Spleen (tissue), 11 donors: ENCODE measurements at regions not wholly inside any gene's neighbourhood (a gene's known extent, or its start where the extent isn't known, plus 50 kb on each side); places are given as distances from the start of the nearest gene placed in this dataset.
A peak's percentile ranks its signal among the peaks of the same experiment; 100 is the strongest.

Experiments
- DNase-seq: peaks from one replicate; pipeline ENCODE4 v3.0.0-alpha.2; 2020
- H3K27ac ChIP-seq, 8 donors: fragments of 200-600 bp; sonication (generic) in 7 of 8; 1 replicate in 4 of 8; 2 replicates in 4 of 8; pipeline versions ENCODE4 v1.5.0 to v1.8.0; 2016 to 2021; ENCODE audit warnings: inconsistent platforms in 4 of 8, mild to moderate bottlenecking in 4 of 8, moderate library complexity in 1 of 8
- H3K27me3 ChIP-seq, 7 donors: fragments of 200-600 bp; sonication (generic) in 6 of 7; replicated peaks in 1 of 7; 1 replicate in 4 of 7; 2 replicates in 3 of 7; pipeline versions ENCODE4 v1.5.0 to v1.8.0; 2016 to 2021; ENCODE audit warnings: inconsistent platforms in 3 of 7, mild to moderate bottlenecking in 1 of 7
- H3K36me3 ChIP-seq, 6 donors: fragments of 200-600 bp; sonication (generic) in 5 of 6; 1 replicate in 4 of 6; 2 replicates in 2 of 6; pipeline versions ENCODE4 v1.5.0 to v1.8.0; 2016 to 2021; ENCODE audit warnings: inconsistent platforms in 2 of 6
- H3K4me1 ChIP-seq, 6 donors: fragments of 200-600 bp; sonication (generic) in 5 of 6; 1 replicate in 3 of 6; 2 replicates in 3 of 6; pipeline versions ENCODE4 v1.5.0 to v1.8.0; 2016 to 2021; ENCODE audit warnings: inconsistent platforms in 3 of 6
- H3K4me3 ChIP-seq, 8 donors: fragments of 200-600 bp; sonication (generic) in 7 of 8; 1 replicate in 4 of 8; 2 replicates in 4 of 8; pipeline versions ENCODE4 v1.5.0 to v1.8.0; 2016 to 2021; ENCODE audit warnings: inconsistent platforms in 4 of 8, mild to moderate bottlenecking in 4 of 8, moderate library complexity in 2 of 8
- H3K9me3 ChIP-seq, 8 donors: fragments of 200-600 bp; sonication (generic) in 7 of 8; 1 replicate in 4 of 8; 2 replicates in 4 of 8; pipeline versions ENCODE4 v1.5.0 to v1.8.0; 2016 to 2021; ENCODE audit warnings: inconsistent platforms in 4 of 8
- POLR2A ChIP-seq, 3 donors: fragments of 450-650 bp; IDR thresholded peaks; one replicate each; pipeline ENCODE4 v1.5.1; 2017; ENCODE audit warnings: antibody characterized with exemption in 3 of 3, mild to moderate bottlenecking in 1 of 3
- POLR2AphosphoS5 ChIP-seq, 3 donors: sonication (generic); formaldehyde crosslinking; IDR thresholded peaks; one replicate each; pipeline ENCODE4 v1.5.1; 2017; ENCODE audit warnings: antibody characterized with exemption in 3 of 3
- WGBS, 5 donors: extraction: QIAGEN DNeasy Blood & Tissue Kit in 3 of 5; methylation state at CpG; one replicate each; pipeline versions ENCODE4 v1.1.5 to v1.1.7; 2013 to 2018; 5-methylcytosine and 5-hydroxymethylcytosine counted together
- intact Hi-C: fragments of 100-400 bp; cut with DNase I; formaldehyde crosslinking; loops from one replicate; pipeline ENCODE4 v1.15.0; 2023; ENCODE audit warnings: low total_unique reads
- TF ChIP-seq, protein P1 (sequence below), 11 experiments: fragments of 200-600 bp in 7 of 11; fragments of 450-650 bp in 4 of 11; sonication (generic) in 4 of 11; IDR thresholded peaks in 8 of 11; conservative IDR thresholded peaks in 3 of 11; 1 replicate in 7 of 11; 2 replicates in 4 of 11; pipeline versions ENCODE4 v1.4.0 to v1.8.0; 2016 to 2021; ENCODE audit warnings: antibody characterized with exemption in 11 of 11, inconsistent platforms in 4 of 11, mild to moderate bottlenecking in 1 of 11
- donor health status: healthy with polysubstance abuse.
- donor health status: DM: no; HTN: no; CAD: no; lungs with moderate emphysema.
- donor health status: DM: no; HTN: no; CAD: no.
- donor health status: Bipolar disorder and iron deficiency.
- donor health status: healthy.
- donor health status: DM: no; HTN: no; CAD: no.
- donor health status: DM: yes; HTN: yes; CAD: no.

DNA sequence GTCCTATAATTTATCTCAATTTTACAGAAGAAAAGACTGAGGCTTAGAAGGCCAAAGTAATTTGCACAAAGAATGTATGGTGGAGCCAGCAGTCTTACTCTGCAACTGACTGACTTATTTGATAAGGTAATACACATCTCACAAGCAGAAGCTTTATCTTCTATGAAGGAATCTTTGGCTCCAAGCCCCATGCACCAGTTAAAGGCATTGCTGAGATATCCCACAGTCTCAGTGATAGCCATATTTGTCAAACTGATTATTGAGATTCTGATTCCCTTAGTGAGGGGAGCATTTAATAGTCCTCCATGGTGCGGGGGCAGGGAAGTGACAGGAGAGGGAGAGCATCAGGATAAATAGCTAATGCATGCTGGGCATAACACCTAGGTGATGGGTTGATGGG, 60.4 kb upstream of the GRIP1 start:
- intact Hi-C loops: no loop called here
- 89 to 100% (median 100%) methylated on average over 1 of the region's 1 CpG for WGBS, 5 donors
- no peaks in the 10 kb centered on the region for H3K4me1 ChIP-seq
- H3K9me3 ChIP-seq: no peaks in the 10 kb centered on the region
- TF ChIP-seq, protein P1, sequence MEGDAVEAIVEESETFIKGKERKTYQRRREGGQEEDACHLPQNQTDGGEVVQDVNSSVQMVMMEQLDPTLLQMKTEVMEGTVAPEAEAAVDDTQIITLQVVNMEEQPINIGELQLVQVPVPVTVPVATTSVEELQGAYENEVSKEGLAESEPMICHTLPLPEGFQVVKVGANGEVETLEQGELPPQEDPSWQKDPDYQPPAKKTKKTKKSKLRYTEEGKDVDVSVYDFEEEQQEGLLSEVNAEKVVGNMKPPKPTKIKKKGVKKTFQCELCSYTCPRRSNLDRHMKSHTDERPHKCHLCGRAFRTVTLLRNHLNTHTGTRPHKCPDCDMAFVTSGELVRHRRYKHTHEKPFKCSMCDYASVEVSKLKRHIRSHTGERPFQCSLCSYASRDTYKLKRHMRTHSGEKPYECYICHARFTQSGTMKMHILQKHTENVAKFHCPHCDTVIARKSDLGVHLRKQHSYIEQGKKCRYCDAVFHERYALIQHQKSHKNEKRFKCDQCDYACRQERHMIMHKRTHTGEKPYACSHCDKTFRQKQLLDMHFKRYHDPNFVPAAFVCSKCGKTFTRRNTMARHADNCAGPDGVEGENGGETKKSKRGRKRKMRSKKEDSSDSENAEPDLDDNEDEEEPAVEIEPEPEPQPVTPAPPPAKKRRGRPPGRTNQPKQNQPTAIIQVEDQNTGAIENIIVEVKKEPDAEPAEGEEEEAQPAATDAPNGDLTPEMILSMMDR (IDR thresholded peaks at IDR 0.05 in 8 of 11, conservative IDR thresholded peaks at IDR 0.05 in 3 of 11): no peak
- TF ChIP-seq POLR2A (IDR thresholded peaks at IDR 0.05): no peak
- TF ChIP-seq POLR2AphosphoS5 (IDR thresholded peaks at IDR 0.05): no peak
- DNase-seq: no peak
- H3K27me3 ChIP-seq: no peaks in the 10 kb centered on the region
- H3K27ac ChIP-seq: no peak overlapping the region
- no peaks in the 10 kb centered on the region for H3K36me3 ChIP-seq
- no peak overlapping the region for H3K4me3 ChIP-seq

GRCh38 chr12:66739940-66740651, 61.2 kb upstream of the GRIP1 start:
- Histone ChIP-seq H3K9me3 (no peaks in the 10 kb centered on the region), H3K36me3 (no peaks in the 10 kb centered on the region), H3K4me1 (no peaks in the 10 kb centered on the region), H3K4me3 (no peak overlapping the region), H3K27me3 (no peaks in the 10 kb centered on the region), H3K27ac (no peak overlapping the region)
- no peak for TF ChIP-seq POLR2A (IDR thresholded peaks at IDR 0.05)
- no peak for TF ChIP-seq POLR2AphosphoS5 (IDR thresholded peaks at IDR 0.05)
- TF ChIP-seq, protein P1 (IDR thresholded peaks at IDR 0.05 in 8 of 11, conservative IDR thresholded peaks at IDR 0.05 in 3 of 11): no peak
- 53 to 87% (median 76%) methylated on average over 4 of the region's 4 CpGs for WGBS, 5 donors
- no peak for DNase-seq
- intact Hi-C loops: no loop called here

DNA sequence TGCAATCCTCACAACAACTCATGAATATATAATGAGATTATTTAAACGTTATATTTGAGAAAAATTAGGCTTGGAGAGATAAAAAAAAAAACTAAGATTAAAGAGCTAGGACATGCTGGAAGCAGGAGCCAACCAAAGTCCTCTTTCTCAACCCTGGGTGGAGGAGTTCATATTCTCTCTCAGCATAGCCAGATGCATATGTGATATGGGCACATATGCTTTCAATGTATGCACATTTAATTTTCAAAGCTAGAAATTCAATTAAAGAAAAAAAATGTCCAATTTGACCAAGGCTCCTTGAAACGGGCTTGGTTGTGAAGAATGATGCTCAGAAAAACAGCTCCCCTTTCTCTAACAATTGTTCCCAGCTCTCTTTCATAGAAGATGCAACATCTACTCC, 61.9 kb upstream of the GRIP1 start:
- no peaks in the 10 kb centered on the region for H3K36me3 ChIP-seq
- H3K9me3 ChIP-seq: no peaks in the 10 kb centered on the region
- intact Hi-C loops: no loop called here
- whole genome bisulfite sequencing, 5 donors: 71 to 89% (median 80%) methylated on average over 2 of the region's 2 CpGs
- no peak overlapping the region for H3K27ac ChIP-seq
- H3K27me3 ChIP-seq: no peaks in the 10 kb centered on the region
- H3K4me1 ChIP-seq: no peaks in the 10 kb centered on the region
- TF ChIP-seq POLR2AphosphoS5 (IDR thresholded peaks at IDR 0.05) (no peak), POLR2A (IDR thresholded peaks at IDR 0.05) (no peak)
- TF ChIP-seq, protein P1 (IDR thresholded peaks at IDR 0.05 in 8 of 11, conservative IDR thresholded peaks at IDR 0.05 in 3 of 11): no peak
- H3K4me3 ChIP-seq: no peak overlapping the region
- DNase-seq: no peak

- Histone ChIP-seq H3K27me3 (no peaks in the 10 kb centered on the region), H3K9me3 (no peaks in the 10 kb centered on the region), H3K36me3 (no peaks in the 10 kb centered on the region), H3K4me1 (no peaks in the 10 kb centered on the region), H3K4me3 (no peak overlapping the region), H3K27ac (peak overlapping the region in 1 of 8 donors; percentile 7)
- intact Hi-C loops: no loop called here
- TF ChIP-seq, protein P1 (IDR thresholded peaks at IDR 0.05 in 8 of 11, conservative IDR thresholded peaks at IDR 0.05 in 3 of 11): no peak
- no peak for TF ChIP-seq POLR2A (IDR thresholded peaks at IDR 0.05)
- TF ChIP-seq POLR2AphosphoS5 (IDR thresholded peaks at IDR 0.05): no peak
- no peak for DNase-seq
Observed at GRCh38 chr12:66741919-66742318, 63.0 kb upstream of the GRIP1 start.
